CD14-positive monocyte (primary cell): ENCODE measurements at regions not wholly inside any gene's neighbourhood (a gene's known extent, or its start where the extent isn't known, plus 50 kb on each side); places are given as distances from the start of the nearest gene placed in this dataset.
"Not testable (repeated sequence)": the region's sequence is repeated elsewhere in the genome, so short reads cannot be mapped to it uniquely, and the experiment has no call there.

ENCODE experiments used
- DNase-seq, 3 donors: peaks; one replicate each; pipeline ENCODE4 v3.0.0-alpha.2; 2011 to 2022
- H2AFZ ChIP-seq: 2 replicates; pipeline ENCODE4 v1.6.0; 2012; ENCODE audit warnings: mild to moderate bottlenecking, low read depth, low read length, inconsistent platforms; ENCODE audit not compliant: insufficient read depth, poor library complexity, severe bottlenecking
- H3K27ac ChIP-seq, 2 donors: 1 replicate in 1 of 2; 2 replicates in 1 of 2; pipeline ENCODE4 v1.5.1; 2012 to 2013; ENCODE audit warnings: low read length in 2 of 2, control low read depth in 1 of 2, inconsistent platforms in 1 of 2, low read depth in 1 of 2, mild to moderate bottlenecking in 1 of 2
- H3K27me3 ChIP-seq, 2 donors: one replicate each; pipeline versions ENCODE4 v1.6.0 to v1.6.1; 2011 to 2013; ENCODE audit warnings: low read length in 2 of 2; ENCODE audit not compliant: control insufficient read depth in 2 of 2, insufficient read depth in 2 of 2
- H3K36me3 ChIP-seq, 2 donors: replicated peaks in 1 of 2; 1 replicate in 1 of 2; 2 replicates in 1 of 2; pipeline versions ENCODE4 v1.5.1 to v1.6.1; 2012 to 2013; ENCODE audit warnings: low read length in 2 of 2, control low read depth in 1 of 2, inconsistent platforms in 1 of 2, mild to moderate bottlenecking in 1 of 2; ENCODE audit not compliant: insufficient read depth in 2 of 2, control insufficient read depth in 1 of 2
- H3K4me1 ChIP-seq, 2 donors: 1 replicate in 1 of 2; 2 replicates in 1 of 2; pipeline versions ENCODE4 v1.5.1 to v1.6.1; 2012 to 2013; ENCODE audit warnings: low read length in 2 of 2, control low read depth in 1 of 2, inconsistent platforms in 1 of 2, mild to moderate bottlenecking in 1 of 2, moderate library complexity in 1 of 2; ENCODE audit not compliant: insufficient read depth in 2 of 2, control insufficient read depth in 1 of 2
- H3K4me2 ChIP-seq: replicated peaks from 2 replicates; pipeline ENCODE3; 2012; ENCODE audit warnings: low read length, moderate library complexity, mild to moderate bottlenecking; ENCODE audit not compliant: poor library complexity, severe bottlenecking; ENCODE audit errors: extremely low read depth
- H3K4me3 ChIP-seq, 3 experiments: fragments of 200-600 bp in 1 of 3; sonication (generic) in 1 of 3; replicated peaks in 1 of 3; 1 replicate in 2 of 3; 2 replicates in 1 of 3; pipeline ENCODE4 v1.5.1; 2011 to 2013; ENCODE audit warnings: low read length in 3 of 3, mild to moderate bottlenecking in 3 of 3, control low read depth in 2 of 3, low read depth in 2 of 3, inconsistent platforms in 1 of 3, moderate library complexity in 1 of 3
- H3K79me2 ChIP-seq: 2 replicates; pipeline ENCODE4 v1.6.0; 2012; ENCODE audit warnings: mild to moderate bottlenecking, control low read depth, inconsistent platforms, low read length, moderate library complexity; ENCODE audit not compliant: insufficient read depth
- H3K9ac ChIP-seq: 2 replicates; pipeline ENCODE4 v1.6.0; 2017; ENCODE audit warnings: low read length, mild to moderate bottlenecking; ENCODE audit not compliant: insufficient read depth, poor library complexity, severe bottlenecking
- H3K9me3 ChIP-seq, 2 donors: replicated peaks in 1 of 2; 1 replicate in 1 of 2; 2 replicates in 1 of 2; pipeline versions ENCODE4 v1.5.1 to v1.6.1; 2012 to 2013; ENCODE audit warnings: low read length in 2 of 2, control low read depth in 1 of 2; ENCODE audit not compliant: control insufficient read depth in 1 of 2, insufficient read depth in 1 of 2
- H4K20me1 ChIP-seq: 2 replicates; pipeline ENCODE4 v1.6.0; 2012; ENCODE audit warnings: mild to moderate bottlenecking, low read length, control low read depth, moderate library complexity; ENCODE audit not compliant: insufficient read depth
- H3K27ac Mint-ChIP-seq, 7 donors: one replicate each; pipeline ENCODE4 v1.8.0; 2020; ENCODE audit warnings: mild to moderate bottlenecking in 7 of 7, mixed read lengths in 7 of 7, moderate library complexity in 6 of 7, inconsistent platforms in 2 of 7
- H3K27me3 Mint-ChIP-seq, 3 donors: one replicate each; pipeline ENCODE4 v1.8.0; 2021 to 2022; ENCODE audit warnings: low read depth in 3 of 3, mild to moderate bottlenecking in 3 of 3, mixed read lengths in 3 of 3, moderate library complexity in 3 of 3, inconsistent platforms in 1 of 3
- H3K36me3 Mint-ChIP-seq, 2 donors: one replicate each; pipeline ENCODE4 v1.8.0; 2020; ENCODE audit warnings: mixed read lengths in 2 of 2, inconsistent platforms in 1 of 2, mild to moderate bottlenecking in 1 of 2
- H3K4me1 Mint-ChIP-seq: one replicate; pipeline ENCODE4 v1.8.0; 2020; ENCODE audit warnings: mild to moderate bottlenecking, mixed read lengths
- H3K4me3 Mint-ChIP-seq, 2 donors: one replicate each; pipeline ENCODE4 v1.8.0; 2020; ENCODE audit warnings: mild to moderate bottlenecking in 2 of 2, mixed read lengths in 2 of 2, moderate library complexity in 1 of 2
- H3K9me3 Mint-ChIP-seq, 7 donors: one replicate each; pipeline ENCODE4 v1.8.0; 2020 to 2022; ENCODE audit warnings: mixed read lengths in 7 of 7, mild to moderate bottlenecking in 6 of 7, moderate library complexity in 6 of 7, inconsistent platforms in 2 of 7
- WGBS: methylation state at CpG from one replicate; pipeline ENCODE4 v1.1.5; 2013; ENCODE audit warnings: missing lambda C conversion rate; ENCODE audit not compliant: insufficient coverage; 5-methylcytosine and 5-hydroxymethylcytosine counted together
- intact Hi-C, 2 donors: fragments of 100-400 bp; cut with micrococcal nuclease; formaldehyde crosslinking; loops; one replicate each; pipeline versions ENCODE4 v1.15.0 to v1.15.1; 2023
- TF ChIP-seq, protein P1 (sequence below): fragments of 200-600 bp; IDR thresholded peaks from one replicate; pipeline ENCODE4 v1.8.0; 2022; ENCODE audit warnings: antibody characterized with exemption, mild to moderate bottlenecking

DNA sequence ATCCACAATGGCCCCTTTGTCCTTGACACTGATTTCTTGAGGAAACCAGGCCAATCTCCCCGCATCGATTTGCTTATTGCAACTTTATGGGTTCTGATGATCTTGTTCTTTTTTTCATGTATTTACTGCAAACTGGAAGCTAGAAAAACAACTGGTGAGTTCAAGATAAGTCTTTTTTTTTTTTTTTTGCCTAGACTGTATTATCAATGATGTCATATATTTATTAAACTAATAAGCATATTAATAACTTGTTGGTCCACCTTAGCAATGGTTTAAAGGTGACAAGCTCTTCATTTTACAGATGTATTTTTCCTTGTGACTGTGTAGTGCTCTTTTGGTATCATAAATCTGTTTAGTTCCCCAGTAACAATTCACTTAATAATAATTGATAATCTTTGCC, 79.0 kb upstream of the NOX3 start:
- H3K4me3 Mint-ChIP-seq = no peak overlapping the region
- peaks cover 0 to 10% (median 8%) of the 10 kb centered on the region in 7 donors for H3K9me3 Mint-ChIP-seq
- H3K27me3 Mint-ChIP-seq = no peaks in the 10 kb centered on the region
- Histone ChIP-seq H3K9me3 (no peaks in the 10 kb centered on the region), H3K27me3 (no peaks in the 10 kb centered on the region), H3K4me1 (peaks cover 0 to 1% of the 10 kb centered on the region in 2 donors), H3K9ac (no peak overlapping the region), H3K79me2 (no peaks in the 10 kb centered on the region), H3K36me3 (no peaks in the 10 kb centered on the region), H2AFZ (no peak overlapping the region), H3K4me2 (no peak overlapping the region), H4K20me1 (no peaks in the 10 kb centered on the region), H3K4me3 (no peak overlapping the region), H3K27ac (no peak overlapping the region)
- peaks cover 7% of the 10 kb centered on the region for H3K4me1 Mint-ChIP-seq
- intact Hi-C loops = loop anchor here in 1 of 2 donors (10.0 kb wide), 1 partner anchor 210 kb away; no protein-coding TSS in a partner anchor
- no peak overlapping the region for H3K27ac Mint-ChIP-seq
- TF ChIP-seq, protein P1, sequence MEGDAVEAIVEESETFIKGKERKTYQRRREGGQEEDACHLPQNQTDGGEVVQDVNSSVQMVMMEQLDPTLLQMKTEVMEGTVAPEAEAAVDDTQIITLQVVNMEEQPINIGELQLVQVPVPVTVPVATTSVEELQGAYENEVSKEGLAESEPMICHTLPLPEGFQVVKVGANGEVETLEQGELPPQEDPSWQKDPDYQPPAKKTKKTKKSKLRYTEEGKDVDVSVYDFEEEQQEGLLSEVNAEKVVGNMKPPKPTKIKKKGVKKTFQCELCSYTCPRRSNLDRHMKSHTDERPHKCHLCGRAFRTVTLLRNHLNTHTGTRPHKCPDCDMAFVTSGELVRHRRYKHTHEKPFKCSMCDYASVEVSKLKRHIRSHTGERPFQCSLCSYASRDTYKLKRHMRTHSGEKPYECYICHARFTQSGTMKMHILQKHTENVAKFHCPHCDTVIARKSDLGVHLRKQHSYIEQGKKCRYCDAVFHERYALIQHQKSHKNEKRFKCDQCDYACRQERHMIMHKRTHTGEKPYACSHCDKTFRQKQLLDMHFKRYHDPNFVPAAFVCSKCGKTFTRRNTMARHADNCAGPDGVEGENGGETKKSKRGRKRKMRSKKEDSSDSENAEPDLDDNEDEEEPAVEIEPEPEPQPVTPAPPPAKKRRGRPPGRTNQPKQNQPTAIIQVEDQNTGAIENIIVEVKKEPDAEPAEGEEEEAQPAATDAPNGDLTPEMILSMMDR = no peak
- H3K36me3 Mint-ChIP-seq = no peaks in the 10 kb centered on the region
- no peak for DNase-seq
- no CpG with 5 or more reads among the region's 2 CpGs for WGBS

DNA sequence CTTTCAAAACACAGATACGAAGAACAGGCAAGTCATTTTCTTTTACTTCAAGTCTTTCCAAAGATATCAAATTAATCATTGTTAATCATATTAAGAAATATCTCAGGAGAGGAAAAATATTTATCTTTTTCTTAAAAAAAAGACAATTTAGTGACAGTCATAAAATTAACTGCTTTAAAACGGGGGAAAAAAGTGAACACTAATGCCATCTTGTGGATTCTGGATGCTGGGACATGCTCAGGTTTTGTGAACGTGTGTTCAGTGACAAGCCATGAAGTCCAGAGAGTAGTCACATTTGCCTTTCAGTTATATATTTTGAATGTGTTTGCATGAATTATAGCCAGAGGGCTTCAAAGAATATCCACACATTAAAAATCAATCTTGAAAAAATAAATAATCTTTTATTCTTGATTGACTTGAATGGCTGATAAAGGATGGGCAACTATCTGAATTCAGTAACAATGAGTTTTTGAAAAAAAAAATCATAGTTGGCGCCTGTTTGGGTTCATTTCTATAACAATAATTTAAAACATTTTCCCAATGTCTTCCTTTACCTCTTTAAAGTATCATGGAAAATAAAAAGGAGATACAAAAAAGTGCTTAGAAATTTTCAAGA, 74.7 kb upstream of the NOX3 start:
- peaks cover 20% of the 10 kb centered on the region for H3K4me1 Mint-ChIP-seq
- intact Hi-C loops = loop anchor here (2.0 to 10.0 kb wide), 2 partner anchors 204 to 206 kb away; no protein-coding TSS in a partner anchor
- H3K9me3 Mint-ChIP-seq = peaks cover 0 to 12% (median 7%) of the 10 kb centered on the region in 7 donors

DNA sequence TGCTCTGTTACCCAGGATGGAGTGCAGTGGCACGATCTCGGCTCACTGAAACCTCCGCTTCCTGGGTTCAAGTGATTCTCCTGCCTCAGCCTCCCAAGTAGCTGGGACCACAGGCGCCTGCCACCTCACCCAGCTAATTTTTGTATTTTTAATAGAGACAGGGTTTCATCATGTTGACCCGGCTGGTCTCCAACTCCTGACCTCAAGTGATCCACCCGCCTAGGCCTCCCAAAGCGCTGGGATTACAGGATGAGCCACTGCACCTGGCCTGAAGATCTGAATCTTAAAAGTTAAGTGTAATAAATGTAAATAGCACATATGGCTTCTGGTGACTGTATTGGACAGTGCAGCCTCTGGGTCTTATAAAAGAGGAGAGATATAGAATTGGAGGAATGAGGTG, 74.2 kb upstream of the NOX3 start:
- H3K9me3 Mint-ChIP-seq = peaks cover 0 to 12% (median 7%) of the 10 kb centered on the region in 7 donors
- peak overlapping the region; percentile 64 to 92 (median 85) for H3K27ac Mint-ChIP-seq
- not testable (repeated sequence) for H3K9ac ChIP-seq

More for the DNA sequence above, 74.7 kb upstream of the NOX3 start:
- DNase-seq = peak; percentile 5 to 23 (median 11)
- H3K4me3 ChIP-seq = no peak overlapping the region
- no peak overlapping the region for H3K9ac ChIP-seq
- Mint-ChIP-seq H3K4me3 (no peak overlapping the region), H3K36me3 (no peaks in the 10 kb centered on the region), H3K27ac (peak overlapping the region; percentile 64 to 92 (median 85)), H3K27me3 (no peaks in the 10 kb centered on the region)
- no peak overlapping the region for H3K27ac ChIP-seq
- H3K4me2 ChIP-seq = no peak overlapping the region
- H3K27me3 ChIP-seq = no peaks in the 10 kb centered on the region
- peaks cover 10 to 11% of the 10 kb centered on the region in 2 donors for H3K4me1 ChIP-seq
- no peaks in the 10 kb centered on the region for H3K9me3 ChIP-seq
- TF ChIP-seq, protein P1 = peak; percentile 69
- no peaks in the 10 kb centered on the region for H4K20me1 ChIP-seq
- no peak overlapping the region for H2AFZ ChIP-seq
- H3K36me3 ChIP-seq = no peaks in the 10 kb centered on the region
- no peaks in the 10 kb centered on the region for H3K79me2 ChIP-seq
- no CpG with 5 or more reads among the region's 4 CpGs for WGBS

More for the DNA sequence above, 74.2 kb upstream of the NOX3 start:
- peaks cover 20% of the 10 kb centered on the region for H3K4me1 Mint-ChIP-seq
- not testable (repeated sequence) for H3K79me2 ChIP-seq, H3K4me3 Mint-ChIP-seq, H3K27me3 ChIP-seq, H3K9me3 ChIP-seq, H4K20me1 ChIP-seq, H3K4me2 ChIP-seq, H3K36me3 Mint-ChIP-seq, H3K4me3 ChIP-seq, H3K36me3 ChIP-seq, DNase-seq, H2AFZ ChIP-seq, H3K27me3 Mint-ChIP-seq, H3K27ac ChIP-seq
- H3K4me1 ChIP-seq = peaks cover 10 to 11% of the 10 kb centered on the region in 2 donors
- 82% methylated on average over 3 of the region's 7 CpGs for WGBS
- intact Hi-C loops = loop anchor here (2.0 to 10.0 kb wide), 4 partner anchors 188 to 308 kb away; no protein-coding TSS in a partner anchor
